Fibroblast of the aortic adventitia (primary cell): ENCODE measurements at regions not wholly inside any gene's neighbourhood (a gene's known extent, or its start where the extent isn't known, plus 50 kb on each side); places are given as distances from the start of the nearest gene placed in this dataset.

ENCODE experiments used
- DNase-seq: peaks from one replicate; pipeline ENCODE4 v3.0.0-alpha.2; 2010; ENCODE audit warnings: low read depth
- H3K4me3 ChIP-seq: 2 replicates; pipeline ENCODE4 v1.5.1; 2011; ENCODE audit warnings: low read depth, mild to moderate bottlenecking, control low read depth, low read length, moderate library complexity
- TF ChIP-seq, protein P1 (sequence below): IDR thresholded peaks from 2 replicates; pipeline ENCODE4 v1.5.1; 2011; ENCODE audit warnings: mild to moderate bottlenecking, low read length, control low read depth, inconsistent platforms; ENCODE audit not compliant: insufficient read depth

DNA sequence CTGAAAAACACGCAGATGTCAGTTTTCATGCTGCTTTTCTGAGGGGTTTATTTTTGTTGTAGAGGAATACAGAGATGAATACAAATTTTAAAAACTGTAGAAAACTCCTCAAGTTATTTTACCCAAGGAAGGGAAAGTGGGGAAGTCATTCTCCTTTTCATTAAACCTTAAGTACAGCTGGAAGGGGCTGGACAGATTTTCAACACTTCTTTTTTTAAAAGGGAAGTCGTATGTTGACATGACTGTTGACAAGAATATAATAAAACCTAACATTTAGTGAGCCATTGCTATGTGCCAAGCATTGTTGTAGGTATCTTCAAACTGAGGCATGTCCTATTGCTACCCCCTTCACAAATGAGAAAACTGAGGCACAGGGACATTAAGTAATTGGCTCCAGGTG, 235.7 kb upstream of the ELL2 start:
- H3K4me3 ChIP-seq, result no peak overlapping the region
- TF ChIP-seq, protein P1, sequence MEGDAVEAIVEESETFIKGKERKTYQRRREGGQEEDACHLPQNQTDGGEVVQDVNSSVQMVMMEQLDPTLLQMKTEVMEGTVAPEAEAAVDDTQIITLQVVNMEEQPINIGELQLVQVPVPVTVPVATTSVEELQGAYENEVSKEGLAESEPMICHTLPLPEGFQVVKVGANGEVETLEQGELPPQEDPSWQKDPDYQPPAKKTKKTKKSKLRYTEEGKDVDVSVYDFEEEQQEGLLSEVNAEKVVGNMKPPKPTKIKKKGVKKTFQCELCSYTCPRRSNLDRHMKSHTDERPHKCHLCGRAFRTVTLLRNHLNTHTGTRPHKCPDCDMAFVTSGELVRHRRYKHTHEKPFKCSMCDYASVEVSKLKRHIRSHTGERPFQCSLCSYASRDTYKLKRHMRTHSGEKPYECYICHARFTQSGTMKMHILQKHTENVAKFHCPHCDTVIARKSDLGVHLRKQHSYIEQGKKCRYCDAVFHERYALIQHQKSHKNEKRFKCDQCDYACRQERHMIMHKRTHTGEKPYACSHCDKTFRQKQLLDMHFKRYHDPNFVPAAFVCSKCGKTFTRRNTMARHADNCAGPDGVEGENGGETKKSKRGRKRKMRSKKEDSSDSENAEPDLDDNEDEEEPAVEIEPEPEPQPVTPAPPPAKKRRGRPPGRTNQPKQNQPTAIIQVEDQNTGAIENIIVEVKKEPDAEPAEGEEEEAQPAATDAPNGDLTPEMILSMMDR, result no peak
- DNase-seq, result no peak

DNA sequence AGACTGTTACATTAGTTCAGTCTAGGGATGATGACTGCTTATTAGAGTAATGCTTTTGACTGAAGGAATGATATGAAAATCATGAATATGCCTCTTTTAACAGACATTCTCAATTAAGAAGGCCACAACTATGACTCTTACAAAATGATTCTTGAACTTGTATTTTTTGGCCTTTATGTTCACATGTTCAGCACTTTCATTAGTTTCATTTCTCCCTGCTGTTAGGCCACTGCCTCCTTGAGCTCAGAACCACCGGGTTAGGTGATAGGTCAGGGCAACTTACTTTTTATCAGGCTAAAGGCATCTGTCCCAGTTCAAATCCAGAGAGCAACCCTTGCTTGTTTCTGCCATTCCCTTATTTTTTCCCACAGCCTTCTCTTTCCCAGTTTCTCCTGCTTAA, 235.2 kb upstream of the ELL2 start:
- no peak overlapping the region for H3K4me3 ChIP-seq
- DNase-seq, result peak; percentile 30
- TF ChIP-seq, protein P1, result no peak

DNA sequence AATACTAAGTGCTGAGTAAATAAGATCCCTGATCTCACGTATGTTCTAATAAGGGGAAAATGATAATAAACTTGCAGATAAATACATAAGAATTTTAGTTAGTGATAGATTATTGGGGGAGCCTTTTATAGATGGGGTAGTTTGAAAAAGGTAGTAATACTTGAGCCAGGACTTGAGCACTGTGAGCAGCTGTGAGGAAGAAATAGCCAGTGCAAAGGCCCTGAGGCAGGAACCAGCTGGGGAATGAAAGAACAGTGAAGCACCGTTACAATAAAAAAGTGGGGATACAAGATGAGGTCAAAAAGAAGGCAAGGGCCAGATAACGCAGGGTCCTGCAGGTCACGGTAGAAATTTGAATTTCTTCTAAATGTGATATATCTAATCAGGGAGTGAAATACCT, 234.8 kb upstream of the ELL2 start:
- TF ChIP-seq, protein P1, result no peak
- no peak overlapping the region for H3K4me3 ChIP-seq
- DNase-seq, result no peak

DNA sequence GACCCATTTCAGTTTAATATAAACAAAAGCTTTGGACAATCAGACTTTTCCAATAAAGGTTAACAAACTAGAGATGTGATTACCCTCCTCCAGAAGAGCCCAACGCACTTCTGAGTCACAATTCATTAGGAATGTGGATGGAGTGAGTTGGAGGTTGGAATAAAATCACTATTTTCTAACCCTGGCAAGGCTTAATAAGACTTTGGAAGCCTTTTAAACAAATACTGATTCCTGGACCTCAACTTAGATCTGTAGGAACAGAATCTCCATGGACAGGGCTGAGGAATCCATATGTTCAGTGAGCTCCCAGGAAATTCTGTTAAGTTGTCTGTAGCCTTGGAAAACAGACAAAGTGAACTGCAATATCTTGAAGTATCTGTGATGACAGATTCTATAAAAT, 233.5 kb upstream of the ELL2 start:
- peak; percentile 80 for DNase-seq
- H3K4me3 ChIP-seq, result no peak overlapping the region
- TF ChIP-seq, protein P1, result no peak

DNA sequence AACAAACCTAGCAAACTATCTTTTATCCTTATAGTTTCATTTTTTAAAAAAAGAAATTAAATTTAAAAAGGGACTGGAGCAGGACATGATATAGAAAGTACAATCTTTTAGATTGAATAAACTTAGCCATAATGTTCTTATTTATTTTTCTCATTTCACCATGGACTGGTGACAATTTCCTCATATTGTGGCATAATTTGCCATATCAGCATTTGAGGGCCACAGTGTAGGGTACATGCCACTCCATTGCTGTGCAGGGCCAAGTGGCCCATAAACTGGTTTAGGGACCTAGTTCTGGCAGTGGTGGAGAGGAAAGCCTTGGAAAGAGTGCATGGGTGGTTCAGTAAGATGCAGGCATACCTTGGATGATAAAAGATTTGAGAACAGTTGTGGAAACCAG, 232.9 kb upstream of the ELL2 start:
- no peak overlapping the region for H3K4me3 ChIP-seq
- DNase-seq, result no peak
- TF ChIP-seq, protein P1, result no peak

DNA sequence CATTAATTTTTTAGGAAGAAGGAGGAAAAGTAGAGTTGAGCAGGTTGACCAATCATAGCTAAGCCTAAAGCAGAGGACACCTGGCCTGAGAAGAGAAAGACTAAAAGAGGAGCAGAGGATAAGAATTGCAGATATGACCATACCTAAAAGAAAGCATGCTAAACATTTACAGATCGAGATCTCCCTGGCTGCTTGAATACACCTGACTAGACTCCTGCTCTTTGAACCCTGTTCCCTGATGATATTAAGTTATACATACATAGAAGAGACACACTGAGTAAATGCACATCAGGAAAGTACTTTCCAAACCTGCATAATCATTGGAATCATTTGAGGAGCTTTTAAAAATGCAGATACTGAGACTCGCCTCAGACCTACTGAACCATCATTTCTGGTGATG, 232.3 kb upstream of the ELL2 start:
- TF ChIP-seq, protein P1, result no peak
- no peak for DNase-seq
- H3K4me3 ChIP-seq, result no peak overlapping the region

DNA sequence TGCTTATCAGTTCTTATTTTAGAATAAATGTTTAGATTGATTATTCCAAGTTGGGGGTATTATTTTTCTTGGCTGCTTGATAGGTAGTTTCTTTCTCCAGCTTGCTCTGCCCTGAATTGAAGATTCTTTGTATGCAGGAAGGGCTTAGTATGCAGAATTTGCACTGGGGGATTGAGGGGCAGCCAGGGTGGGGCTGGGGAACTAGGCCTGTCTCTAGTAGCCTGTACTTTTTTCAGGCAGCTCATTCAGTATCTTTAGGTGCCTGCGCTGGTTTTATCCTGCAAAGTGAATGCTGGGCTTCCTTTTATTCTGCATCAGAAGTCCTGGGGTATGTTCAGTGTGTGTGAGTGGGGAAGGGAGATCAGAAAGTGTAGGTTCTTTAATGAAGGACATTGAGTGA, 228.3 kb upstream of the ELL2 start:
- H3K4me3 ChIP-seq, result no peak overlapping the region
- TF ChIP-seq, protein P1, result no peak
- DNase-seq, result no peak
